HepG2 (cell line): ENCODE measurements at regions not wholly inside any gene's neighbourhood (a gene's known extent, or its start where the extent isn't known, plus 50 kb on each side); places are given as distances from the start of the nearest gene placed in this dataset.

Source experiments
- ATAC-seq: fragments of 200-7000 bp; cut with Tn5 transposase; 3 replicates; pipeline ENCODE4 v1.9.1; 2020; ENCODE audit warnings: mild to moderate bottlenecking, moderate library complexity
- BruUV-seq: library from RNA; stranded (reverse); fragments of 400-500 nt; replicated peaks from 2 replicates; lab custom pipeline; 2021; lab: Mats Ljungman, UMichigan
- CTCF ChIA-PET: fragments of 300-600 bp; formaldehyde crosslinking; extraction: SDS; loops from one replicate; lab custom pipeline; 2021; ENCODE audit warnings: low total read pairs, inconsistent platforms, low intra/inter-chr PET ratio; lab: Yijun Ruan, JAX
- POLR2A ChIA-PET: fragments of 350-600 bp; sonication (Branson Sonifier 250); formaldehyde crosslinking; loops from one replicate; lab custom pipeline; 2020; ENCODE audit warnings: antibody characterized with exemption, inconsistent platforms; lab: Yijun Ruan, JAX
- DNase-seq: peaks from one replicate; pipeline ENCODE4 v3.0.0-alpha.2; 2015; ENCODE audit warnings: low spot score
- FAIRE-seq: peaks from 3 replicates; lab custom pipeline; 2011; peaks lifted over from hg19 to GRCh38; lab: Jason Lieb, UNC
- H2AFZ ChIP-seq: one replicate; pipeline ENCODE4 v1.6.1; 2011; ENCODE audit warnings: low read length, inconsistent platforms
- H3K27ac ChIP-seq: fragments of 300-600 bp; 3 replicates; pipeline ENCODE4 v1.8.0; 2011; ENCODE audit warnings: mixed run types, mild to moderate bottlenecking, mixed read lengths, low read length, inconsistent platforms; ENCODE audit not compliant: insufficient read depth; ENCODE audit errors: extremely low read length
- H3K27me3 ChIP-seq, 2 experiments: fragments of 200-600 bp in 1 of 2; 2 replicates in 1 of 2; 3 replicates in 1 of 2; pipeline versions ENCODE4 v1.6.0 to v1.8.0; 2011; ENCODE audit warnings: low read length in 2 of 2, mild to moderate bottlenecking in 2 of 2, moderate library complexity in 2 of 2, inconsistent platforms in 1 of 2; ENCODE audit not compliant: insufficient read depth in 2 of 2, control insufficient read depth in 1 of 2
- H3K36me3 ChIP-seq, 2 experiments: fragments of 200-600 bp in 1 of 2; replicated peaks in 1 of 2; 2 replicates in 1 of 2; 3 replicates in 1 of 2; pipeline versions ENCODE4 v1.5.1 to v1.8.0; 2011; ENCODE audit warnings: low read length in 2 of 2, inconsistent platforms in 1 of 2; ENCODE audit not compliant: insufficient read depth in 2 of 2, control insufficient read depth in 1 of 2
- H3K4me1 ChIP-seq: 2 replicates; pipeline ENCODE4 v1.5.1; 2012; ENCODE audit warnings: low read length, inconsistent platforms; ENCODE audit not compliant: insufficient read depth
- H3K4me2 ChIP-seq: 2 replicates; pipeline ENCODE4 v1.6.0; 2011; ENCODE audit warnings: low read depth, low read length, inconsistent platforms
- H3K4me3 ChIP-seq, 3 experiments: fragments of 200-600 bp in 1 of 3; sonication (generic), shearing (Covaris generic) in 1 of 3; replicated peaks in 1 of 3; 2 replicates each; pipeline ENCODE4 v1.5.1; 2011 to 2016; ENCODE audit warnings: low read length in 3 of 3, inconsistent platforms in 2 of 3, low read depth in 2 of 3, mild to moderate bottlenecking in 2 of 3, control low read depth in 1 of 3, mixed read lengths in 1 of 3; ENCODE audit not compliant: insufficient read depth in 1 of 3
- H3K79me2 ChIP-seq: one replicate; pipeline ENCODE4 v1.6.1; 2011; ENCODE audit warnings: low read length, inconsistent platforms; ENCODE audit not compliant: insufficient read depth
- H3K9ac ChIP-seq: 2 replicates; pipeline ENCODE4 v1.6.0; 2011; ENCODE audit warnings: mild to moderate bottlenecking, low read depth, low read length, inconsistent platforms; ENCODE audit not compliant: insufficient read depth
- H3K9me3 ChIP-seq: 2 replicates; pipeline ENCODE4 v1.5.1; 2012; ENCODE audit warnings: mild to moderate bottlenecking, low read length
- H4K20me1 ChIP-seq: 2 replicates; pipeline ENCODE4 v1.6.0; 2011; ENCODE audit warnings: inconsistent platforms, mild to moderate bottlenecking, low read length, moderate library complexity; ENCODE audit not compliant: insufficient read depth
- CREB1 ChIP-seq, 2 experiments: fragments of 450-650 bp in 1 of 2; IDR thresholded peaks; 2 replicates each; pipeline ENCODE4 v1.6.1; 2016 to 2017; ENCODE audit warnings: control low read depth in 1 of 2, mild to moderate bottlenecking in 1 of 2, missing compliant biosample characterization in 1 of 2, missing genetic modification characterization in 1 of 2
- FOXM1 ChIP-seq: sonication (generic); formaldehyde crosslinking; IDR thresholded peaks from 2 replicates; pipeline ENCODE4 v1.5.0; 2020; ENCODE audit warnings: missing genetic modification reagents
- REPIN1 ChIP-seq: sonication (generic); formaldehyde crosslinking; IDR thresholded peaks from 2 replicates; pipeline ENCODE4 v1.8.0; 2022; ENCODE audit warnings: missing genetic modification reagents, low read depth, mild to moderate bottlenecking, borderline replicate concordance
- WIZ ChIP-seq: sonication (generic); formaldehyde crosslinking; IDR thresholded peaks from 2 replicates; pipeline ENCODE4 v1.5.1; 2020; ENCODE audit warnings: mild to moderate bottlenecking, missing genetic modification reagents
- ZBTB7A ChIP-seq: sonication (generic); formaldehyde crosslinking; IDR thresholded peaks from 2 replicates; pipeline ENCODE4 v1.8.0; 2022; ENCODE audit warnings: mild to moderate bottlenecking, missing genetic modification reagents
- ZNF510 ChIP-seq: sonication (generic); formaldehyde crosslinking; IDR thresholded peaks from 2 replicates; pipeline ENCODE4 v1.4.0; 2020; ENCODE audit warnings: low read depth, mild to moderate bottlenecking, missing genetic modification reagents
- ZNF530 ChIP-seq: sonication (generic); formaldehyde crosslinking; IDR thresholded peaks from 2 replicates; pipeline ENCODE4 v1.5.0; 2020; ENCODE audit warnings: low read depth, mild to moderate bottlenecking, missing genetic modification reagents
- ZNF678 ChIP-seq: sonication (generic); formaldehyde crosslinking; IDR thresholded peaks from 2 replicates; pipeline ENCODE4 v1.4.0; 2020; ENCODE audit warnings: mild to moderate bottlenecking, missing genetic modification reagents
- WGBS: methylation state at CpG from one replicate; pipeline ENCODE4 v1.1.6; 2017; ENCODE audit warnings: low lambda C conversion rate; 5-methylcytosine and 5-hydroxymethylcytosine counted together
- in situ Hi-C: cut with HindIII; loops from 2 replicates; pipeline ENCODE4 v1.10.0; 2017; ENCODE audit warnings: low pct_unique_long_range_greater_than_20kb; ENCODE audit not compliant: extremely low pct_ligation_motif_present
- intact Hi-C: fragments of 100-400 bp; cut with micrococcal nuclease; formaldehyde crosslinking; loops from one replicate; pipeline ENCODE4 v1.10.0; 2022; ENCODE audit not compliant: unreplicated experiment
- TF ChIP-seq, protein P1 (sequence below): sonication (generic); formaldehyde crosslinking; IDR thresholded peaks from 2 replicates; pipeline ENCODE4 v1.4.0; 2020; ENCODE audit warnings: missing genetic modification reagents, borderline replicate concordance
- TF ChIP-seq, protein P2 (sequence below): sonication (generic); formaldehyde crosslinking; IDR thresholded peaks from 2 replicates; pipeline ENCODE4 v1.4.0; 2020; ENCODE audit warnings: missing genetic modification reagents
- TF ChIP-seq, protein P3 (sequence below): IDR thresholded peaks from 2 replicates; pipeline ENCODE4 v1.6.1; 2016; ENCODE audit warnings: missing genetic modification reagents, missing compliant biosample characterization
- TF ChIP-seq, protein P4 (sequence below): sonication (generic); formaldehyde crosslinking; IDR thresholded peaks from 2 replicates; pipeline ENCODE4 v1.9.0; 2021; ENCODE audit warnings: missing genetic modification reagents, borderline replicate concordance

DNA sequence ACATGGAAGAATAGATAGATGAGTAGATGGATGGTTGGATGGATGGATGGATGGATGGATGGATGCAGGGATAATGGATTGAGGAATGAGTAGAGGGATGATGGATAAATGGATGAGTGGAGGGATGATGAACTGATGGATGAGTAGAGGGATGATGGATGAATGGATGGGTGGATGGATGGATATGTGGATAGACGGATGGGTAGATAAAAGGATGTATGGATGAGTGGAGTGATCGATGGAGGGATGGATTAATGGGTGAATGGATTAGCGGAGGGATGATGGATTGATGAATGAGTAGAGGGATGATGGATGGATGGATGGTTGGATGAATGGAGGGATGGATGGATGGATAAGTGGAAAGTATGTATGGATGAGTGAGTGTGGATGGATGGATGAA lies 533.2 kb downstream of the RFC3 start:
- intact Hi-C loops, result no loop called here
- no TSS peak for BruUV-seq

DNA sequence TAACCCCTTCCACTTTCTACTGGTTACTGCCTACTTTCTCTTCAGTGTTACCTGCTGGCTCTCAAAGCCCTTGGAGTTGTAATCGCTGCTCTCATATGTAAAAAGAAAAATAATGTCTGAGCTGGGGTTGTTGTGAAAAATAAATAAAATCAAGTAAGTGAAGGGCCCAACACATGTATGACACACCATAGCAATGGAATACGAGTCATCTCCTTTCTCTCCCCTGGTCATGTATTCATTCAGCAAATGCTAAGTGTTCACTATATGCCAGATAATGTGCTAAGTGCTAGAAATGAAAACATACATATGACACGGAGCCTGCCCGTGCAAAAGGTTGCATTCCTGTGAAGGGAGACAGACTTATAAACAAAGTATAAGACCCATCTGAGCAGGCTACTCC lies 535.0 kb downstream of the RFC3 start:
- ChIA-PET POLR2A (no interaction called here), CTCF (no interaction called here)
- Histone ChIP-seq H3K27me3 (peaks cover 3 to 14% of the 10 kb centered on the region in 2 experiments; a peak in 2 of 5 replicates), H3K9ac (no peak overlapping the region), H3K4me2 (no peak overlapping the region), H3K4me1 (0 out of 2 replicates have a peak, but pooled peaks cover under 1% of the 10 kb centered on the region), H3K36me3 (no peaks in the 10 kb centered on the region), H3K79me2 (no peaks in the 10 kb centered on the region), H2AFZ (no peak overlapping the region), H3K4me3 (no peak overlapping the region), H3K9me3 (no peaks in the 10 kb centered on the region), H3K27ac (no peak overlapping the region), H4K20me1 (no peaks in the 10 kb centered on the region)
- no peak for ATAC-seq
- in situ Hi-C loops (no loop called here), intact Hi-C loops (no loop called here)
- DNase-seq, result no peak
- BruUV-seq, result no TSS peak
- FAIRE-seq, result no peak
- 1% methylated on average over 4 of the region's 4 CpGs for WGBS
- no peak for TF ChIP-seq ZNF678 (CRISPR knock-in tag)
- TF ChIP-seq ZNF510 (CRISPR knock-in tag), result no peak
- TF ChIP-seq, protein P1, sequence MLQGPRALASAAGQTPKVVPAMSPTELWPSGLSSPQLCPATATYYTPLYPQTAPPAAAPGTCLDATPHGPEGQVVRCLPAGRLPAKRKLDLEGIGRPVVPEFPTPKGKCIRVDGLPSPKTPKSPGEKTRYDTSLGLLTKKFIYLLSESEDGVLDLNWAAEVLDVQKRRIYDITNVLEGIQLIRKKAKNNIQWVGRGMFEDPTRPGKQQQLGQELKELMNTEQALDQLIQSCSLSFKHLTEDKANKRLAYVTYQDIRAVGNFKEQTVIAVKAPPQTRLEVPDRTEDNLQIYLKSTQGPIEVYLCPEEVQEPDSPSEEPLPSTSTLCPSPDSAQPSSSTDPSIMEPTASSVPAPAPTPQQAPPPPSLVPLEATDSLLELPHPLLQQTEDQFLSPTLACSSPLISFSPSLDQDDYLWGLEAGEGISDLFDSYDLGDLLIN (CRISPR knock-in tag), result no peak
- no peak for TF ChIP-seq CREB1 (IDR thresholded peaks at IDR 0.05)
- no peak for TF ChIP-seq CREB1 (CRISPR knock-in tag; IDR thresholded peaks at IDR 0.05)
- TF ChIP-seq FOXM1 (CRISPR knock-in tag), result no peak
- TF ChIP-seq WIZ (CRISPR knock-in tag), result no peak
- TF ChIP-seq, protein P2, sequence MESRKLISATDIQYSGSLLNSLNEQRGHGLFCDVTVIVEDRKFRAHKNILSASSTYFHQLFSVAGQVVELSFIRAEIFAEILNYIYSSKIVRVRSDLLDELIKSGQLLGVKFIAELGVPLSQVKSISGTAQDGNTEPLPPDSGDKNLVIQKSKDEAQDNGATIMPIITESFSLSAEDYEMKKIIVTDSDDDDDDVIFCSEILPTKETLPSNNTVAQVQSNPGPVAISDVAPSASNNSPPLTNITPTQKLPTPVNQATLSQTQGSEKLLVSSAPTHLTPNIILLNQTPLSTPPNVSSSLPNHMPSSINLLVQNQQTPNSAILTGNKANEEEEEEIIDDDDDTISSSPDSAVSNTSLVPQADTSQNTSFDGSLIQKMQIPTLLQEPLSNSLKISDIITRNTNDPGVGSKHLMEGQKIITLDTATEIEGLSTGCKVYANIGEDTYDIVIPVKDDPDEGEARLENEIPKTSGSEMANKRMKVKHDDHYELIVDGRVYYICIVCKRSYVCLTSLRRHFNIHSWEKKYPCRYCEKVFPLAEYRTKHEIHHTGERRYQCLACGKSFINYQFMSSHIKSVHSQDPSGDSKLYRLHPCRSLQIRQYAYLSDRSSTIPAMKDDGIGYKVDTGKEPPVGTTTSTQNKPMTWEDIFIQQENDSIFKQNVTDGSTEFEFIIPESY (CRISPR knock-in tag), result no peak
- TF ChIP-seq, protein P3, sequence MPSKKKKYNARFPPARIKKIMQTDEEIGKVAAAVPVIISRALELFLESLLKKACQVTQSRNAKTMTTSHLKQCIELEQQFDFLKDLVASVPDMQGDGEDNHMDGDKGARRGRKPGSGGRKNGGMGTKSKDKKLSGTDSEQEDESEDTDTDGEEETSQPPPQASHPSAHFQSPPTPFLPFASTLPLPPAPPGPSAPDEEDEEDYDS (CRISPR knock-in tag), result no peak
- TF ChIP-seq ZBTB7A, result no peak

More for the DNA sequence above, 533.2 kb downstream of the RFC3 start:
- Histone ChIP-seq H3K9ac (no peak overlapping the region), H3K79me2 (no peaks in the 10 kb centered on the region), H3K4me2 (no peak overlapping the region), H3K4me1 (0 out of 2 replicates have a peak, but pooled peaks cover 7% of the 10 kb centered on the region), H3K4me3 (no peak overlapping the region), H4K20me1 (no peaks in the 10 kb centered on the region), H3K27ac (no peak overlapping the region), H3K9me3 (no peaks in the 10 kb centered on the region), H3K27me3 (peaks cover 0 to 9% of the 10 kb centered on the region in 2 experiments; a peak in 2 of 5 replicates), H2AFZ (no peak overlapping the region), H3K36me3 (no peaks in the 10 kb centered on the region)
- TF ChIP-seq, protein P4, sequence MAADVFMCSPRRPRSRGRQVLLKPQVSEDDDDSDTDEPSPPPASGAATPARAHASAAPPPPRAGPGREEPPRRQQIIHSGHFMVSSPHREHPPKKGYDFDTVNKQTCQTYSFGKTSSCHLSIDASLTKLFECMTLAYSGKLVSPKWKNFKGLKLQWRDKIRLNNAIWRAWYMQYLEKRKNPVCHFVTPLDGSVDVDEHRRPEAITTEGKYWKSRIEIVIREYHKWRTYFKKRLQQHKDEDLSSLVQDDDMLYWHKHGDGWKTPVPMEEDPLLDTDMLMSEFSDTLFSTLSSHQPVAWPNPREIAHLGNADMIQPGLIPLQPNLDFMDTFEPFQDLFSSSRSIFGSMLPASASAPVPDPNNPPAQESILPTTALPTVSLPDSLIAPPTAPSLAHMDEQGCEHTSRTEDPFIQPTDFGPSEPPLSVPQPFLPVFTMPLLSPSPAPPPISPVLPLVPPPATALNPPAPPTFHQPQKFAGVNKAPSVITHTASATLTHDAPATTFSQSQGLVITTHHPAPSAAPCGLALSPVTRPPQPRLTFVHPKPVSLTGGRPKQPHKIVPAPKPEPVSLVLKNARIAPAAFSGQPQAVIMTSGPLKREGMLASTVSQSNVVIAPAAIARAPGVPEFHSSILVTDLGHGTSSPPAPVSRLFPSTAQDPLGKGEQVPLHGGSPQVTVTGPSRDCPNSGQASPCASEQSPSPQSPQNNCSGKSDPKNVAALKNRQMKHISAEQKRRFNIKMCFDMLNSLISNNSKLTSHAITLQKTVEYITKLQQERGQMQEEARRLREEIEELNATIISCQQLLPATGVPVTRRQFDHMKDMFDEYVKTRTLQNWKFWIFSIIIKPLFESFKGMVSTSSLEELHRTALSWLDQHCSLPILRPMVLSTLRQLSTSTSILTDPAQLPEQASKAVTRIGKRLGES (CRISPR knock-in tag), result no peak
- TF ChIP-seq ZNF530 (CRISPR knock-in tag) (no peak), REPIN1 (no peak)
- 1% methylated on average over 3 of the region's 3 CpGs for WGBS
- ChIA-PET CTCF (no interaction called here), POLR2A (no interaction called here)
- ATAC-seq (no peak), FAIRE-seq (no peak), DNase-seq (no peak)
- in situ Hi-C loops, result no loop called here
